ENCODE measurements at regions not wholly inside any gene's neighbourhood (a gene's known extent, or its start where the extent isn't known, plus 50 kb on each side); places are given as distances from the start of the nearest gene placed in this dataset.

DNA sequence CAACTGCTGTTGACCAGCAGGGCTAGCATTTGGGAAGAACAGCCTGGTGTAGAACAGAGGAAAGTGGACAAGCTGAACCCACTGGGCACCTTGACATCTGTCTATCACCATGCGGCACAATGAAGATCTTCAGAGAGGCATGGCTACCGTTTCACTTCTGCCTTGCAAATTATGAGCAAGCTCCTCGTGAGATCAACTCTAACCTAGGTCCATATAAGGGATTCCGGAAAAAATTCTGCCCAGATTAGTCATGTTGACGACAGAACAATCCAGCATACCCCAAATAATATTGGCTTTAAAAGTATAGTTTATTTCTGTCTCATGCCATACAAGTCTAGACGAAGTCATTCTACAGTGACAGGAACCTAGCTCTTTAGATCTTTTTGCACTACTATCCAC, 91.6 kb upstream of the ATF7IP start:
- TF ChIP-seq CEBPB (IDR thresholded peaks at IDR 0.05): no peak
- no peak for TF ChIP-seq EGR1 (IDR thresholded peaks at IDR 0.05)
- no peak for TF ChIP-seq ZBTB7A (IDR thresholded peaks at IDR 0.05; ENCODE audit: low read depth)
- TF ChIP-seq TEAD4 (IDR thresholded peaks at IDR 0.05): no peak
- no peak for TF ChIP-seq EP300 (IDR thresholded peaks at IDR 0.05; ENCODE audit: borderline replicate concordance)
- no peak for TF ChIP-seq TAF1 (IDR thresholded peaks at IDR 0.05; ENCODE audit: low read depth)
- TF ChIP-seq USF1 (IDR thresholded peaks at IDR 0.05): no peak
- TF ChIP-seq, protein P1, sequence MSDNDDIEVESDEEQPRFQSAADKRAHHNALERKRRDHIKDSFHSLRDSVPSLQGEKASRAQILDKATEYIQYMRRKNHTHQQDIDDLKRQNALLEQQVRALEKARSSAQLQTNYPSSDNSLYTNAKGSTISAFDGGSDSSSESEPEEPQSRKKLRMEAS (IDR thresholded peaks at IDR 0.05): no peak
- no peak for TF ChIP-seq RAD21 (IDR thresholded peaks at IDR 0.05; ENCODE audit: low read depth)
- TF ChIP-seq YY1 (IDR thresholded peaks at IDR 0.05; ENCODE audit: low read depth): no peak
- TF ChIP-seq, protein P2, sequence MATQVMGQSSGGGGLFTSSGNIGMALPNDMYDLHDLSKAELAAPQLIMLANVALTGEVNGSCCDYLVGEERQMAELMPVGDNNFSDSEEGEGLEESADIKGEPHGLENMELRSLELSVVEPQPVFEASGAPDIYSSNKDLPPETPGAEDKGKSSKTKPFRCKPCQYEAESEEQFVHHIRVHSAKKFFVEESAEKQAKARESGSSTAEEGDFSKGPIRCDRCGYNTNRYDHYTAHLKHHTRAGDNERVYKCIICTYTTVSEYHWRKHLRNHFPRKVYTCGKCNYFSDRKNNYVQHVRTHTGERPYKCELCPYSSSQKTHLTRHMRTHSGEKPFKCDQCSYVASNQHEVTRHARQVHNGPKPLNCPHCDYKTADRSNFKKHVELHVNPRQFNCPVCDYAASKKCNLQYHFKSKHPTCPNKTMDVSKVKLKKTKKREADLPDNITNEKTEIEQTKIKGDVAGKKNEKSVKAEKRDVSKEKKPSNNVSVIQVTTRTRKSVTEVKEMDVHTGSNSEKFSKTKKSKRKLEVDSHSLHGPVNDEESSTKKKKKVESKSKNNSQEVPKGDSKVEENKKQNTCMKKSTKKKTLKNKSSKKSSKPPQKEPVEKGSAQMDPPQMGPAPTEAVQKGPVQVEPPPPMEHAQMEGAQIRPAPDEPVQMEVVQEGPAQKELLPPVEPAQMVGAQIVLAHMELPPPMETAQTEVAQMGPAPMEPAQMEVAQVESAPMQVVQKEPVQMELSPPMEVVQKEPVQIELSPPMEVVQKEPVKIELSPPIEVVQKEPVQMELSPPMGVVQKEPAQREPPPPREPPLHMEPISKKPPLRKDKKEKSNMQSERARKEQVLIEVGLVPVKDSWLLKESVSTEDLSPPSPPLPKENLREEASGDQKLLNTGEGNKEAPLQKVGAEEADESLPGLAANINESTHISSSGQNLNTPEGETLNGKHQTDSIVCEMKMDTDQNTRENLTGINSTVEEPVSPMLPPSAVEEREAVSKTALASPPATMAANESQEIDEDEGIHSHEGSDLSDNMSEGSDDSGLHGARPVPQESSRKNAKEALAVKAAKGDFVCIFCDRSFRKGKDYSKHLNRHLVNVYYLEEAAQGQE (IDR thresholded peaks at IDR 0.05; ENCODE audit: low read depth): no peak

Data from Ishikawa (cell line).